ENCODE measurements at regions not wholly inside any gene's neighbourhood (a gene's known extent, or its start where the extent isn't known, plus 50 kb on each side); places are given as distances from the start of the nearest gene placed in this dataset.

- no peak for DNase-seq (ENCODE audit: low read depth)
Measured at GRCh38 chr1:163656095-163656759, 334.5 kb downstream of the NUF2 start.

DNA sequence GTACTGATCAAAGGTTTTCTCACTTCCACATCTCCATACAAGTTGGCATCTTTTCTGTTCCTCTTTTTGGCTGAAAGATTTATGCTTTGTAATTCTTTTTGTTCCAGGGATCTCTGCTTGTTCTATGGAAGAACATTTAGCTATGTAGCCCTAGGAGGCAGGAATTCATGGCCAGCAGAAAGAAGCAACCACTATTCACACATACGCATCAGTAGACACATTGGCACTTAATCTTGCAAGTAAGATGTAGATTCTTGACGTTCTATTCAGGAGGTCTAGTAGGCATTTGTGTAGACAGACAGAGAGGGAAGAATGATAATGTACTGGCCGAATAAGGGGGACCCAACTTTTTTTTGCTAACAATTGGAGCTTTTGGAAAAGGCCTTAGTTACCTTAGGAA, 336.0 kb downstream of the NUF2 start:
- DNase-seq (ENCODE audit: low read depth), result no peak

DNA sequence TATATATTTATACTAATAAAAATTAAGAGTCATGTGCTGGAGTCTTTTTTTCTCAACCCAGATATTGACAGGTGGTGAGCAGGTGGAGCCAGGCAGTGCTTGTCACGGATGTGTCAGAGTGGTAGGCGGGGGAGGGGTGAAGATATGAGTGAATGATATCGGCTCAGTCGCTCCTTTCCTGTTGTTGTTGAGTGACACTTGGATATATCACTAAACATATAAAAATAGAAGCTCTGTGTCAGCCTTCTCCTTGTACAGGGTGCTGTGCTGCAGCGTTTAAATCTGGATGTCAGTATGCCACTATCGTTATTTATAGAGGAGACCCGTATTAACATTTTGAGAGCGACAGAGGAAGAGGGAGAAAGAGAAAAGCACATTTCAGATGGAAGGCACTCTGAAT, 339.6 kb downstream of the NUF2 start:
- no peak for DNase-seq (ENCODE audit: low read depth)

GRCh38 chr1:163664671-163665335, 343.0 kb downstream of the NUF2 start:
- DNase-seq (ENCODE audit: low read depth), result no peak

- no peak for DNase-seq (ENCODE audit: low read depth)
Measured at GRCh38 chr1:163668472-163668871, 346.7 kb downstream of the NUF2 start.

GRCh38 chr1:163670989-163671757, 349.4 kb downstream of the NUF2 start:
- DNase-seq (ENCODE audit: low read depth), result no peak

DNA sequence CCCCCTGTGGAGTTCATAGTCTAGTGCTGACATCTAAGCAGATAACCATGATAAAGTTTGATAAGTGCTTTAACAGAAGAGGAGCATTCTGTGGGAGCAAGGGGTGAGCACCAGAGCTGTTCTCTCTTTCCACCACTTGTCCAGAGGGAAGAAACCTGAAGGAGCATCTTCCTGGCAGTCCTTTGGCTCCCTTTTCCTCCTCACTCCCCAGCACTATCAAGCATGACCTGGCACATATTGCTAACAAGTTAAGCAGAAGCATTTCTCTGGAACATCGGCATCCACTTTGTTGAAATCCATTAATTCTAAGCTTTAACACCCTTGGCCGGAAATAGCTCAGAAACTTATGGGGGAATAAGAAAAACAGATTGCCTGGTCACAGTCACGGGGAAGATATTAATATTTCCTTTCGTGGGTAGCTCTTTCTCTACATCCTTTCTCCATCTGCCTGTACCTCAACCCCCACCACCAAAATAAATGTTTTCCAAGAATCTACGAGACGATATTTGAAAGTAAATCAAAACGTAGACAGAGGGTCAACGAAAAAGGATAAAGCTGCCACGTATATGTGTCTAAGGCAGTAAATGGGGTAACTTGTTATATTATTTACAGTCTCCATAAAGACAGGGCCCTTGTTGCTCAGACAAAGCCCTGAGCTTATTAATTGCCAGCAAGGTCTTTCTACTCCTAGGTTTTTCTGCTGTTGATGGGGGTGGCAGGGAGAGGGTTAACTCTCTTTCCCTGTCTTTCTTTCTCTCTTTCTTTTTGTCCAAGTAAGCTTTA, 351.4 kb downstream of the NUF2 start:
- DNase-seq (ENCODE audit: low read depth), result no peak

DNA sequence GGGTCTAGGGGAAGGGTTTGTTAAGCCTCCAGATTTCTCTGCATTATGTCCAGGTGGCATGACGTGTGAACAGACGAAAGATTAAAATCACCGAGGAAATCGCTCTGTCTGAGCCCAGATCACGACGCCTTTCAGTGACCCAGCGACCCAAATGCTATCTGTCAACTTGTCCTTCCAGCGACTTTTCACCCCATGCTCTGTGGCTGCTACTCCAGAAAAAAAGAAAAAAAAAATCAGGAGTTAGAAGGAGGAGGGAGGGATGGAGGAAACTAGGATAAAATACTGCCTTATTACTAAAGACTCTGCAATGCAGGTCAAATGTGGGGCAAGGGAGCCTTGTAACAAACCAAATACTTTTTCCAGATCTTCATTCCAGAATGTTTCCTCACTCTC, 352.0 kb downstream of the NUF2 start:
- DNase-seq (ENCODE audit: low read depth), result no peak

DNA sequence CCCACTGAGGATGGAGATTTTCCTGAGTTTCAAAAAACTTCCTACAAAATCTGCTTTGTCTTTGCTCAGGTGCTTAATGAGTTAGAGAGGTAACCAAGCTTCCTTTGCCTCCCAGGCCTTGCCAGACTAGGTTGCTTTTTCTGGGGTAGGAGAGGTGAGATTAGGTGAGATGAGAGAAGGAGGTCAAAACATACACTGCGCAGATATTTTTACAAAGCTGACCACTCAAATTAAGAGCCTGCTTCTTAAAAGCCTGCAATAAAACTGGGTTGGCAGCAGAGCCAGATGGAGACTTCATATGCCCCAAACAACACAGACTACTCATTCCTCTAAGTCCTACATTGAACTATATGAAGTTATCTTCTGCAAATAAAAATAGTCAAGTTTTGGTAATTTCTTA, 352.5 kb downstream of the NUF2 start:
- no peak for DNase-seq (ENCODE audit: low read depth)

- DNase-seq (ENCODE audit: low read depth), result no peak
Measured at GRCh38 chr1:163684785-163685184, 363.0 kb downstream of the NUF2 start.

DNA sequence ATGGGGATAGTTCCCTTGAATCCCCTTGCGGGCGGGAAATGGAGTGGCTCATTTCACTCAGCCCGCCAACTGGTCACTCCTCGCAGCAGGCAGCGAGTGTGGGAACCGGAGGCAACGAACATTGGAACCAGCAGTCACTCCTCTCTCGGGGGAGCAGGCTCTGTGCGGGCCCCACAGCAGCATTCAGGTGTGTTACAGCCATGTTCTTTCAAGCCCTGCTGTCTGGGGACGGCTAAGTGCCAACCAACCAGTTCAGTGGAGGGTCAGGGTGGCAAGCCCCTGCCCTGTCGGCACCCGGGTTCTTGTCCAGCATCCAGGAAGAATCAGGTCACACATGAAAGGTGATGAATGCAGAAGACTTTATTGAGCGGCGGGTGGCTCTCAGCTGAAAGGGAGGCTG, 370.5 kb downstream of the NUF2 start:
- no peak for DNase-seq (ENCODE audit: low read depth)

- no peak for DNase-seq (ENCODE audit: low read depth)
Measured at GRCh38 chr1:163697137-163697536, 375.4 kb downstream of the NUF2 start.

DNA sequence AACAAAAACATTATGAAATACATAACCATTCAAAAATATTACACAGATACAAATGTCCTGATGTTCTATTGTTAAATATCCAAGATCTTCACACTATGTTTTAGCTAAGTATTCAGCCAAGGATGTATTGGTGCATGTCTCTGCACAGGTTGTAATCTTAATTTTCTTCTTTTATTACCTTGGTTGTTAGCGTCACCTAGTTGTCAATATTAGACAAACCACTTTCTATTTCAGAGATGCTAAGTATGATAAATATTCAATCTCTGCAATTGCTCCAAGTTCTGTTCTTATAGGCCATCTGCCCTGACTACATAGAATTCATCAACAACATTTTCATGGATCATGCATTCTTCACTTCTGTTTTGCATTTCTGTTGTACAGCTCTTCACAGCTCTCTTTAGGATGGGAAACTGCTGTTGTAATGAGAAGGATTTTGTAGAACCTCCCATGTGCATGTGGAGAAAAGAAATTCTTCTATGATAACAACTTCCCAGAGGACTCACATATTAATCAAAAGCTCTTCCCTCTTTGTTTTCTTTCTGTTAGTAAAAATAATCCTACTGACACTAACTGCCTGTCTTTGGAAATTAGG, 380.1 kb downstream of the NUF2 start:
- DNase-seq (ENCODE audit: low read depth), result no peak

- DNase-seq (ENCODE audit: low read depth), result no peak
Measured at GRCh38 chr1:163703794-163704193, 382.0 kb downstream of the NUF2 start.

- DNase-seq (ENCODE audit: low read depth), result no peak
Measured at GRCh38 chr1:163706915-163707314, 385.2 kb downstream of the NUF2 start.

DNA sequence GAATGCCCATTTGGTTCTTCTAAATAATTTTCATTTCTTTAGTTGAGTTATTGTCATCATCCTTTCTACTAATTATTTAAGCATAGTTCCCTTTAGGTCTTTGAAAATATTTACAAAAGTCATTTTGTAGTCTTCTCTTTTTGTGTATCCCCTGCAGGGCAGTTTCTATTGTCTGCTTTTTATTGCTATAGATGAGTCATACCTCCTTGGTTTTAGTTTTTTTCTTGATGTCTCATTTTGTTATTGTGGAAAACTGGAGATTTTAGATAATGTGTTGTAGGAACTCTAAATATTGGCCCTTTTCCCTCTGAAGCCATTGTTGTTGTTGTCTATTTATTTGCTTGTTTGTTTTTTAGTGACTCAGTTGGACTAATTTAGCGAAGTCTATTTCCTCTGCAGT, 387.9 kb downstream of the NUF2 start:
- no peak for DNase-seq (ENCODE audit: low read depth)

DNA sequence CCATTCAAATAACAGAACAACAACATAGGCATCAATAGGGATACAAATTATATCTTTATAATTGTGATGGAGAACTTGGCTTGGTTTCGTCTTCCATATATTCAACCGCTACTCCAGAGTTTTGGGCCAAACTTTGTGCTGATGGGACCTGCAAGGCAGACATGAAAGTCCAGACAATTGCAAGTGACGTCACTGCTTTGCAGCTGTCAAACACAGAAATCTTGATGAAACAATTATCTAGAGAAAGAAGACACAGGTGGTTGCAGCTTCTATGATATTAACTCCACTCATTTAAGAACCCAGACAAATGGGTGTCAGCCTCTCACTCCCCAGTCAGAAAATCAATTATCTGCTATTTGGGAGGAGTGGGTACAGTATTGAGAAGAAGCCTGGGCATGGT, 390.6 kb downstream of the NUF2 start:
- no peak for DNase-seq (ENCODE audit: low read depth)

DNA sequence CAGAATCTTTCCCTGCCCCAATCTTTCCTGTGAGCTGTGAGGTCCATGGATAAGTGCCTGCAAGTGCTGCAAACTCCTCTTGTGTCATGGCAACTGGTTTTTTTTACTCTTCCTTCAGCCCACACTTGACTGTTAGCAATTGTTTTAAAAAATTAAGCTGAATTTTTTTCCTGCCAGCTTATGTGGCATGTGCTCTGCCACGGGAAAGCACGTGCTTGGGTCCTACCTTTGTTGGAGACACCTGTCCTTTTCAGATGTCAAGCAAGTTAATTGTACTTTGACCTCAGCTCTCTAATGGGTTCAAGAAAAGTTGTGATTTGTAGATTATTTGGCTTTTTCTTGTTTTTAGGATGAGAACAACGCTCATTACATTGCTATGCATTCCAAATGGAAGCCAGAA, 398.5 kb downstream of the NUF2 start:
- DNase-seq (ENCODE audit: low read depth), result no peak

GRCh38 chr1:163725551-163725950, 403.8 kb downstream of the NUF2 start:
- no peak for DNase-seq (ENCODE audit: low read depth)

DNA sequence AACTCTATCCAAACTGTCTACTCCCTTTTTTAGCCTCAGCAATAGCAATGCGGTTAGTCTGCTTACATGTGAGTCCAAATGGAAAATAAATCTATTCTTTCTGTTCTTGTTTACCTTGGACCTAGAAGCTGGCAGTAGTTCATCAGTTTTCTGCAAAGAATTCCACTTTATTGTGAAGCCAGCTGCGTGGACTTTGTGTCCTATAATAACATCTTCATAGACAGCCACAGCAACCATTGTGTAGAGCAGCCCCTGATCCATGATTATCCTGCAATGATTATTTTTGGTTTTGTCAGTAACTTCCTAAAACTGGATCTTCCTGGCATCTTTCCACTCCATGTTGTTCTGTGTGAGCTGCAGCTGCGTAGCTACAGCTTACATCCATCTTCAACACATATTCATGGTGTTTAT, 408.7 kb downstream of the NUF2 start:
- no peak for DNase-seq (ENCODE audit: low read depth)

DNA sequence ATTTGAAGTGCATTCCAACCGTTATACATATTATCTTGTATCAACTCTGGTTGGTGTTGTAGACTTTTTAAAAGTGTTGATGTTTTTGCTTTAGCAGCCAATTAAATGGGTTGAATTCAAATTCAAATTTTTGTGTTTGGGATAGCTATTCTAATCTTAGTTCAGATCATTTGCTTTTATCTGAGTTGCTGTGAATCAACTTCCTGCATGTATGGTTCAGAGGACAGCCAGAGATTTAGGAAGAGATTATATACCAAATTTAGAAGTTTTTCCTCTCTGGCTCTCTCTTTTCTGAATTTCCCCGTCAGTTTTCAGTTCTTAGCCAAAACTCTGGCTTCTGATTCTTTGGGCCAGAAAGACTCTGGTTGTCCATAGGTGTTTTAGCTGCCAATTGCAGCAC, 415.5 kb downstream of the NUF2 start:
- no peak for DNase-seq (ENCODE audit: low read depth)

DNA sequence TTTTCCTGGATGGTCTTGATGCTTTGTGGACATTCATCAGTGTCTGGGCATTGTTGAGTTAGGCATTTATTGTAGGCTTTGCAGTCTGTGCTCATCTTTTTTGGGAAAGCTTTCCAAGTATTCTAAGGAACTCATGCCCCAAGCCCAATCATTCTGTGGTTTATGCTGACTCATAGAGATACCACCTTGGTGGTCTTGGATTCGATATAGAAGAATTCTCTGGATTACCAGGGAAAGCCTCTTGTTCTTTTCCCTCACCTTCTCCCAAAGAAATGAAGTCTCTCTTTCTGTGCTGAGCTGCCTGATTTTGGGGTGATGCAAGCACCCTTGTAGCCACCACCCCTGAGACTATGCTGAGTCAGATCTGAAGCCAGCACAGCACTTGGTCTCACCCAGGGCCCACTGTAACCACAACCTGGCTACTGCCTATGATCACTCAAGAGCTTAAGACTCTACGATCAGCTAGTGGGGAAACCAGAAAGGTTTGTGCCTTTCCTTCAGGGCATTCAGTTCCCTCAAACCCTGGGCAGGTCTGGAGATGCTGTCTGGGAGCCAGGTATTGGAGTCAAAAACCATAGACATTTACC, 422.6 kb downstream of the NUF2 start:
- DNase-seq (ENCODE audit: low read depth), result no peak
